ENCODE measurements at regions not wholly inside any gene's neighbourhood (a gene's known extent, or its start where the extent isn't known, plus 50 kb on each side); places are given as distances from the start of the nearest gene placed in this dataset.

DNA sequence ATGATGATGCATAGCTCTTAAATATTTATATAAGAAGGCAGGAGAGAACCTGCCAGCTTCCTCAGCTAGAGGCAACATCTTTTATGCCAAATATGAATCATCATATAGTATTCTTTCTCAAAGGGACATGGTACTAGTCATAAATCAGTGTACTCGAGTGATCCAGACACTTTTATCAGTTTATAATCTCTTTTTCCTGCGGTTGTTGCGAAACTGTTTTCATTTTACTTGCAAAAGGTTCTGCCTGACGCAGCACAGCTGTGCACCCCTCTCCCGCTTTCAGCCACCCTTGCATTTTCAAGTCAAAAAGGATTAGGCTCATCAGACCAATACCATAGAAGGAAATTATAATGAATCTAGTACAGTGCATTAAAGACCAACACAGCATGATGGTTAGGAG is 332.3 kb upstream of the PRKCQ start:
- H3K4me1 Mint-ChIP-seq (ENCODE audit: low read depth) = no peaks in the 10 kb centered on the region
- no peak overlapping the region for H3K27ac Mint-ChIP-seq
- H3K9me3 Mint-ChIP-seq = peaks cover 10% of the 10 kb centered on the region

DNA sequence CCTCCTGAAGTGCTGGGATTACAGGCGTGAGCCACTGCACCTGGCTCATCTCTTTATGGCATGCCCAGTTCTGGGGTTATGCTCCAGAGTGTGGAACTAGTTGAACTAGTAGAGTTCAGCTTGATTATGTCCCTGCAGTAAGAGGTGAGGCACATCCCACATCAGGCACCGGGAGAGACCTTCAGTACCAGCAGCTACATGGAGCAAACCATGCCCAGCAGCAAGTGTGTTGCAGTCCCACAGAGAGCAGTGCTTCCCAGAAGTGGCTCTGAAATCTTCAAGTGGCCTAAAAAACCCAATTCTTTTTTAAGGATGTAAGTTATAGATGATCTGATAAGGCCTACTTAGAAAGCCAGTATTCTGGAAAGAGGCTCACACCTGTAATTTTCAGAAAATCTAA is 331.9 kb upstream of the PRKCQ start:
- Mint-ChIP-seq H3K4me1 (ENCODE audit: low read depth) (no peaks in the 10 kb centered on the region), H3K27me3 (ENCODE audit: low read depth) (peaks cover 7% of the 10 kb centered on the region), H3K9me3 (peaks cover 10% of the 10 kb centered on the region)

More for the DNA sequence above, 332.3 kb upstream of the PRKCQ start:
- H3K4me3 Mint-ChIP-seq = no peak overlapping the region
- H3K36me3 Mint-ChIP-seq (ENCODE audit: low read depth) = peaks cover 2% of the 10 kb centered on the region
- DNase-seq (ENCODE audit: low spot score) = peak; percentile 44
- H3K27me3 Mint-ChIP-seq (ENCODE audit: low read depth) = peaks cover 8% of the 10 kb centered on the region

GRCh38 chr10:6909905-6910560 is 330.0 kb upstream of the PRKCQ start:
- H3K36me3 Mint-ChIP-seq (ENCODE audit: low read depth) = peaks cover 2% of the 10 kb centered on the region
- peaks cover 10% of the 10 kb centered on the region for H3K9me3 Mint-ChIP-seq
- H3K27me3 Mint-ChIP-seq (ENCODE audit: low read depth) = peaks cover 9% of the 10 kb centered on the region
- no peaks in the 10 kb centered on the region for H3K4me1 Mint-ChIP-seq (ENCODE audit: low read depth)
- H3K4me3 Mint-ChIP-seq = no peak overlapping the region
- no peak overlapping the region for H3K27ac Mint-ChIP-seq
- DNase-seq (ENCODE audit: low spot score) = no peak

More for the DNA sequence above, 331.9 kb upstream of the PRKCQ start:
- no peak overlapping the region for H3K4me3 Mint-ChIP-seq
- H3K36me3 Mint-ChIP-seq (ENCODE audit: low read depth) = peaks cover 2% of the 10 kb centered on the region
- no peak for DNase-seq (ENCODE audit: low spot score)
- no peak overlapping the region for H3K27ac Mint-ChIP-seq

- Mint-ChIP-seq H3K36me3 (ENCODE audit: low read depth) (peaks cover 2% of the 10 kb centered on the region), H3K9me3 (peaks cover 15% of the 10 kb centered on the region), H3K4me1 (ENCODE audit: low read depth) (no peaks in the 10 kb centered on the region), H3K27ac (no peak overlapping the region), H3K27me3 (ENCODE audit: low read depth) (peaks cover 17% of the 10 kb centered on the region), H3K4me3 (no peak overlapping the region)
- no peak for DNase-seq (ENCODE audit: low spot score)
Observed at GRCh38 chr10:6907877-6908530, 327.9 kb upstream of the PRKCQ start.

GRCh38 chr10:6894405-6894804 is 314.3 kb upstream of the PRKCQ start:
- Mint-ChIP-seq H3K27me3 (ENCODE audit: low read depth) (peaks cover 28% of the 10 kb centered on the region), H3K36me3 (ENCODE audit: low read depth) (no peaks in the 10 kb centered on the region), H3K27ac (no peak overlapping the region), H3K4me1 (ENCODE audit: low read depth) (no peaks in the 10 kb centered on the region), H3K4me3 (no peak overlapping the region), H3K9me3 (no peaks in the 10 kb centered on the region)
- no peak for DNase-seq (ENCODE audit: low spot score)

DNA sequence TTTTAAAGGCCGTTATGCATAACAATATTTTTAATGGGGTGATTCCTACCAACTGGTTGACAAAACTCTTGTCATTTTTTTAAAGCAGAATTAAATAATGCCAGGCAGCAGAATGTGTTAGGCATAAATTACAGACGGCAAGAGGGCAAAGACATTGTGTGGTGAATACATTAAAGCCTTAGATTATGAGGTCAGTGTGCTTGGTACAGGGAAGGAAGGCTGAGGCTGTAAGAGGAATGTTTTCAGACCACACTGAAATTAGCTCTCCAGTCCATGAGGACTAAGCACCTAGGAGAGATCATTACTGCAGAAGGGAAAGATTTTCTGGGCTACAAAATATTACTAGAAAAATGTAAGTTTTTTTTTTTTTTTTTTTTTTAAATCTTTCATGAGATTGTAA is 312.8 kb upstream of the PRKCQ start:
- no peak overlapping the region for H3K27ac Mint-ChIP-seq
- H3K36me3 Mint-ChIP-seq (ENCODE audit: low read depth) = no peaks in the 10 kb centered on the region
- no peak overlapping the region for H3K4me3 Mint-ChIP-seq
- peaks cover 25% of the 10 kb centered on the region for H3K27me3 Mint-ChIP-seq (ENCODE audit: low read depth)
- no peaks in the 10 kb centered on the region for H3K9me3 Mint-ChIP-seq
- no peak for DNase-seq (ENCODE audit: low spot score)
- no peaks in the 10 kb centered on the region for H3K4me1 Mint-ChIP-seq (ENCODE audit: low read depth)

- no peak overlapping the region for H3K4me3 Mint-ChIP-seq
- H3K36me3 Mint-ChIP-seq (ENCODE audit: low read depth) = no peaks in the 10 kb centered on the region
- H3K27me3 Mint-ChIP-seq (ENCODE audit: low read depth) = peaks cover 28% of the 10 kb centered on the region
- no peaks in the 10 kb centered on the region for H3K4me1 Mint-ChIP-seq (ENCODE audit: low read depth)
- no peaks in the 10 kb centered on the region for H3K9me3 Mint-ChIP-seq
- no peak for DNase-seq (ENCODE audit: low spot score)
- no peak overlapping the region for H3K27ac Mint-ChIP-seq
Observed at GRCh38 chr10:6891924-6892323, 311.8 kb upstream of the PRKCQ start.

- Mint-ChIP-seq H3K4me3 (no peak overlapping the region), H3K27me3 (ENCODE audit: low read depth) (peaks cover 36% of the 10 kb centered on the region), H3K9me3 (no peaks in the 10 kb centered on the region), H3K27ac (no peak overlapping the region), H3K4me1 (ENCODE audit: low read depth) (peaks cover 8% of the 10 kb centered on the region), H3K36me3 (ENCODE audit: low read depth) (no peaks in the 10 kb centered on the region)
- DNase-seq (ENCODE audit: low spot score) = no peak
Observed at GRCh38 chr10:6889718-6890117, 309.6 kb upstream of the PRKCQ start.

DNA sequence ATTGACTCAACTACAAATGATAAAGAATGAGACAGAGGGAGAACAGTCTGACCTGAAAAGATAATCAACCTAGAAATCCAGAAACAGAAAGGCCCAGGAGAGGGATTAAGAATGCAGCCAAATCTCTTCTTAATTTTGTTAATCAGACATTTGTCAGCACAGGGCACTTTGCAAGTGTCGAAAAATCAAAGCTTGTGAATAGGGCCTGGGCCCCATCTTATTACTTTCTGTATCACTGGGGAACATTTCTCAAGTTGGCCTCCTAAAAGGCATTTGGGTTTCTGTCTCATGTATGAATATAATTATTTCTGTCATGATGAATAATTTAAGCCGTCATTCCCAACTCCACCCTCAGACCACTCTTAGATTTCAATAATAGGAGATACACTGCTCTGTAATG is 308.4 kb upstream of the PRKCQ start:
- Mint-ChIP-seq H3K36me3 (ENCODE audit: low read depth) (no peaks in the 10 kb centered on the region), H3K27me3 (ENCODE audit: low read depth) (peaks cover 32% of the 10 kb centered on the region), H3K27ac (no peak overlapping the region), H3K4me3 (no peak overlapping the region), H3K9me3 (no peaks in the 10 kb centered on the region), H3K4me1 (ENCODE audit: low read depth) (peaks cover 12% of the 10 kb centered on the region)
- no peak for DNase-seq (ENCODE audit: low spot score)

- Mint-ChIP-seq H3K4me1 (ENCODE audit: low read depth) (peaks cover 12% of the 10 kb centered on the region), H3K27ac (no peak overlapping the region), H3K27me3 (ENCODE audit: low read depth) (peaks cover 38% of the 10 kb centered on the region), H3K36me3 (ENCODE audit: low read depth) (no peaks in the 10 kb centered on the region), H3K9me3 (no peaks in the 10 kb centered on the region), H3K4me3 (peak overlapping the region; percentile 28)
- no peak for DNase-seq (ENCODE audit: low spot score)
Observed at GRCh38 chr10:6885284-6885683, 305.2 kb upstream of the PRKCQ start.

DNA sequence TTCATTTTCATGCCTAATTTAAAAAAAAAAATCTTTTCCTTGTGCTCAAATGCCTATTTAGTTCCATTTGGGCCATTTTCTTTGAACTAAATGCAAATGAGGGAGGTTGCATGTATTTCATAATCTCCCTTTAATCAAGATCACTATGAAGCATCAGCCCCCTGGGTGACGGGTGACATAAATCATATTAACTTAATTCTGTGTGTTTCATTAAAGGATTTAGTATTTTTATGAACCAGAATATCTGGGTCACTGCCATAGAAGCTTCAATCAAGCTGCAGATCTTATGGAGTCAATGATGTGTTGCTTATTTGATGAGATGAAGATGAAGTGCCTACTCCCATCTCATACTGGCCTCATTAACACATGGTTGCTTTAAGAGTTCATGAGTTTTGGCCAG is 301.9 kb upstream of the PRKCQ start:
- DNase-seq (ENCODE audit: low spot score) = no peak
- Mint-ChIP-seq H3K27ac (no peak overlapping the region), H3K4me3 (no peak overlapping the region)

GRCh38 chr10:6877722-6878392 is 297.8 kb upstream of the PRKCQ start:
- no peak for DNase-seq (ENCODE audit: low spot score)
- no peak overlapping the region for H3K27ac Mint-ChIP-seq
- no peaks in the 10 kb centered on the region for H3K36me3 Mint-ChIP-seq (ENCODE audit: low read depth)
- H3K4me1 Mint-ChIP-seq (ENCODE audit: low read depth) = no peaks in the 10 kb centered on the region
- peaks cover 32% of the 10 kb centered on the region for H3K27me3 Mint-ChIP-seq (ENCODE audit: low read depth)
- no peak overlapping the region for H3K4me3 Mint-ChIP-seq
- H3K9me3 Mint-ChIP-seq = no peaks in the 10 kb centered on the region

More for the DNA sequence above, 301.9 kb upstream of the PRKCQ start:
- Mint-ChIP-seq H3K4me1 (ENCODE audit: low read depth) (peaks cover 12% of the 10 kb centered on the region), H3K36me3 (ENCODE audit: low read depth) (no peaks in the 10 kb centered on the region), H3K9me3 (no peaks in the 10 kb centered on the region), H3K27me3 (ENCODE audit: low read depth) (peaks cover 39% of the 10 kb centered on the region)

GRCh38 chr10:6877336-6877721 is 297.3 kb upstream of the PRKCQ start:
- Mint-ChIP-seq H3K36me3 (ENCODE audit: low read depth) (no peaks in the 10 kb centered on the region), H3K27me3 (ENCODE audit: low read depth) (peaks cover 31% of the 10 kb centered on the region), H3K9me3 (no peaks in the 10 kb centered on the region), H3K4me1 (ENCODE audit: low read depth) (no peaks in the 10 kb centered on the region), H3K27ac (no peak overlapping the region), H3K4me3 (no peak overlapping the region)
- no peak for DNase-seq (ENCODE audit: low spot score)

DNA sequence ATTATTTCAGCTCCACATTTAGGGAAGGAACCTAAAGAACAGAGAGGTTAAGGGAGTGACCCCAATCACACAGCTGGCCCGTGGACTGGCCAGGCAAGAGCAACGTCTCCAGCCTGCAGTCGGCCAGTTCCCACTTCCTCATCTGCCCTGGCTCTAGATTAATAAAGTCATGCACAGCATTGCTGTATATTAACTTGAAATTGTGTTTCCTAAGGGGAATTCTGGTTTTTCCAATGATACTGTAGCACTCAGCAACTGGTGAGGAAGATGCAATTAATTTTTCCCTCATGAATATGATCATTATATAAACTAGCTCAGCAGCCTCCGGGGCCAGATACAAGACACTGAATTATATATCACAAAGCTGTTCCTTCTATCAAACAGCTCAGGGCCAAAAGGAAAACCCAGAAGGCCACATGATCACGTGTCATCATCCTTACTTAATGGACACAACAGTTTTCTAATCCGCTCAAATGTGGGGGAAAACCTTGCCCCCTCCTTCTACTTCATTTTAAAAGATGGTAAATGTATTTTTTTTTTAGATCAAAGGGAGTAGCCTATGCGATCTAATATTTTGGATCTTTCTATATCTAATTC is 295.3 kb upstream of the PRKCQ start:
- Mint-ChIP-seq H3K27me3 (ENCODE audit: low read depth) (peaks cover 21% of the 10 kb centered on the region), H3K9me3 (no peaks in the 10 kb centered on the region), H3K4me3 (no peak overlapping the region), H3K4me1 (ENCODE audit: low read depth) (no peaks in the 10 kb centered on the region), H3K36me3 (ENCODE audit: low read depth) (no peaks in the 10 kb centered on the region), H3K27ac (no peak overlapping the region)
- no peak for DNase-seq (ENCODE audit: low spot score)

Measured in T-helper 2 cell treated with Interferon-gamma antibody and Interleukin-4, amounts not matched to agents 5 μg/mL and 100 μg/mL, for 36 hours (primary cell).